ENCODE measurements at regions not wholly inside any gene's neighbourhood (a gene's known extent, or its start where the extent isn't known, plus 50 kb on each side); places are given as distances from the start of the nearest gene placed in this dataset.
"Not testable (repeated sequence)": the region's sequence is repeated elsewhere in the genome, so short reads cannot be mapped to it uniquely, and the experiment has no call there.

DNA sequence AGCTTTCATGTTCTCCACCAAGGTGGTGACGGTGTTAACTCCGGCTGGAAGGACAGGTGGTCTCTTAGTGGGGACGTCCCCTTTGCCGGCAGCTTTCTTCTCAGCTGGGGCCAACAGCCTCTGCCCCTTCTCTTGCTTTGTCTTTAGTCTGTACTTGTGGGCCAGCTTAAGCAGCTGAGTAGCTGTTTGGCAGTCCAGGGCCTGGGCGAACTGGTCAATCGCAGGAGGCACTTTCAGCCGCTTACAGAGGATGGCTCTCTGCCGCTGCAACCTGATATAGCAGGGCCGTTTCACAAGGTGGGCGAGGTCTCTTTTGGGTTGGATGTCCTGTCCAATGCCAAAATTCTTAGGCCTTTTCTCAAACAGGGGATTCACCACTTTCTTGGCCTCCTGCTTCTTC is 210.3 kb downstream of the TRIML1 start:
- DNase-seq, result not testable (repeated sequence)

DNA sequence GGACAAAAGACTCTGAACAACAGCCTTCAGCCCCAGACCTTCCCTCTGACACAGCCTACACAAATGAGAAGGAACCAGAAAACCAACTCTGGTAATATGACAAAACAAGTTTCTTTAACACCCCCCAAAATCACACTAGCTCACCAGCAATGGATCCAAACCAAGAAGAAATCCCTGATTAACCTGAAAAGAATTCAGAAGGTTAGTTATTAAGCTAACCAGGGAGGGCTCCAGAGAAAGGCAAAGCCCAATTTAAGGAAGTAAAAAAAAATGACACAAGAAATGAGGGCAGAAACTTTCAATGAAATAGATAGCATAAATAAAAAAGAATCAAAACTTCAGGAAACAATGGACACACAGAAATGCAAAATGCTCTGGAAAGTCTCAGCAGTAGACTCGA is 224.0 kb downstream of the TRIML1 start:
- intact Hi-C loops (cut with micrococcal nuclease), result no loop called here
- DNase-seq (no peak), ATAC-seq (no peak)

More for the DNA sequence above, 210.3 kb downstream of the TRIML1 start:
- intact Hi-C loops (cut with micrococcal nuclease); ATAC-seq: not testable (repeated sequence)

DNA sequence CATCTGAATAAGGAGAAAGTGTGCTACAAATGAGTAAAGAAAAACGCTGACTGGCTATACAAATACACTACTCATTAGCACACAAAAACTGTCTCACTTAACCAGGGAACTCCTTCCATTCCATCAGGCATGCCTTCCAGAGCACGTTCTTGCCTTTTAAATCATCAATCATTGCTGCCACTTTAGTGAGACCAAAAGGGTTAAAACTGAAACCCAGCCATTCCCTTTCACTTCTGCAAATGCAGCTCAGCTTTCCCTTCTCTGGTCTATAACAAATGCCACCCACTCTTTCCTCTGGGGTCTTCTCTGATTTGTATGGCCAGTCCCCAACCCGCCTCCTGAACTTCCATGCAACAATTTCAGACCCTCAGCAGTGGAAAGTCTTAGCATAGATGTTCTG is 231.5 kb downstream of the TRIML1 start:
- intact Hi-C loops (cut with micrococcal nuclease), result no loop called here
- ATAC-seq (no peak), DNase-seq (no peak)

DNA sequence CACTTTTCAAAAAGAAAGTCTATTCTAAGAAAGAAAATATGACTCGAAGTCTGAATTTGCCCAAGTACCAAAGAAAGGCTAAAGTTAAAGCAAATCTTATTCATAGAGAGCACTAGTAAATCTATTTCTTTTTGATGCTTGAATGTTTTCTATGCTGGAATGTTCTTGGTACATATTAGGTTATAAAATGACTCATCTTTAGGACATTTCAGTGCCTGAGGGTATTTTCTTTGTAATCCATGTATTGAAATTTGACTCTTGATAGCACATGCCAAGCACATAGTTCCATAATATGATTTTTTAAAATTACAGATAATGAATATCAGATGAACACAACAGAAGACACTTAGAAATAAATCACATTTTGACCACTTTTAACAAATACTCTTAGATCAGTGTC is 232.8 kb downstream of the TRIML1 start:
- intact Hi-C loops (cut with micrococcal nuclease), result no loop called here
- DNase-seq, result no peak
- no peak for ATAC-seq

DNA sequence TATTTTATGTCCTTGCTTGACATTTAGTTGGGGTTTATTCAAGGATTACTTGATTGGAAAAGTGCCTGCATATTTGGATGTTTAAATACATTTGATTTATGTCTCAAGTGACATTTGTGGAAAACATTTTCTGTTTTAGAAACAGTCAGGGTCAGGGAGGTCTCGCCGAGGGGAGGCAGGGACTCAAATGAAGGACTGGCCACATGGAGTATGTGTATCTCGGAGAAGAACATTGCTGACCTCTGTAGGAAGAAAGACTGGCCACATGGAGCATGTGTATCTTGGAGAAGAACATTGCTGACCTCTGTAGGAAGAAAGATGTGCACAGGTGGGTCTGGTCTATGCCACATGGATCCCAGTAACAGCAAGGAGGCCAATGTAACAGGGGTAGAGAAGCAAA is 233.6 kb downstream of the TRIML1 start:
- intact Hi-C loops (cut with micrococcal nuclease), result no loop called here
- DNase-seq (no peak), ATAC-seq (no peak)

GRCh38 chr4:188374871-188375270 is 235.6 kb downstream of the TRIML1 start:
- intact Hi-C loops (cut with micrococcal nuclease), result no loop called here
- ATAC-seq, result no peak
- no peak for DNase-seq

DNA sequence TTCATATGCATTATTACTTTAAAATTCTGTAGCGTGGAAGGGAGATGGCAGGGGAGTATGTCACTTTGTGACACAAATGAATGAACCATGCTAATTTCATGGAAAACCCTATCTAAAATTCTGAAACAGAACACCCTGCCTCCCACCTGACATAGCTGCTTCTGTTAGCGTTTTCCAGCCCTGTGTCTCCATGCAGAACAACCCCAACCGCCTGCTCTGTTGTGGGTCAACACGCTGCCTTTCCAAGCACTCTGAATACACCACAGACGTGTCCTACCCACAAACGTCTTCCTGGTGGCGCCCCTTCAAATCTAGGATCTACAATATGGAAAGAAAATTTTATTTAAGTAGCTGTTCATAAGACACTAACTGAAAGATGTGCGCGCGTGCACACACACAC is 238.6 kb downstream of the TRIML1 start:
- intact Hi-C loops (cut with micrococcal nuclease), result no loop called here
- no peak for DNase-seq
- ATAC-seq, result no peak

DNA sequence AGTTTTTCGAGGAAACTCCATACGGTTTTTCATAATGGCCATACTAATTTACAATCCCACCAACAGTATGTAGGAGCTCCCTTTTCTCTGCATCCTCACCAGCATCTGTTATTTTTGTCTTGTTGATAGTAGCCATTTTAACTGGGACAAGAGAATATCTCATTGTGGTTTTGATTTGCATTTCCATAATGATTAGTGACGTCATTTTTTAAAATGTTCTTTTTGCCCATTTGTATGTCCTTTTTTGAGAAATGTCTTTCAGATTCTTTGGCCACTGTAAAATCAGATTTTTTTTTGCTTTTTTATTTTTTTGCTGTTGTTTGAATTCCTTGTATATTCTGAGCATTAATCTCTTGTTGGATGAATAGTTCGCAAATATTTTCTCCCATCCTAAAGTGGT is 243.9 kb downstream of the TRIML1 start:
- ATAC-seq (no peak), DNase-seq (no peak)
- intact Hi-C loops (cut with micrococcal nuclease), result no loop called here

- intact Hi-C loops (cut with micrococcal nuclease), result no loop called here
- ATAC-seq (no peak), DNase-seq (no peak)
Measured at GRCh38 chr4:188387179-188387791, 248.0 kb downstream of the TRIML1 start.

DNA sequence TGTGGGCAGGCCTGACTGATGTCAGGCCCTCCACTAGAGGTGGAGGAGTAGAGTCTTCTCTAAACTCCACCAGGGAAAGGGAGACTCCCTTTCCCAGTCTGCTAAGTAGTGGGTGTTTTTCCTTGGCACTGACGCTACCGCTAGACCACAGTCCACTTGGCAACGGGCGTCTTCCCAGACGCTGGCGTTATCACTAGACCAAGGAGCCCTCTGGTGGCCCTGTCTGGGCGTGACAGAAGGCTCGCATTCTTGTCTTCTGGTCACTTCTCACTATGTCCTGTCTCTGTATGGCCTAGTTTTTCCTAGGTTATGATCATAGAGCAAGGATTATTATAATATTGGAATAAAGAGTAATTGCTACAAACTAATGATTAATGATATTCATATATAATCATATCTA is 252.1 kb downstream of the TRIML1 start:
- ATAC-seq; intact Hi-C loops (cut with micrococcal nuclease); DNase-seq: not testable (repeated sequence)

DNA sequence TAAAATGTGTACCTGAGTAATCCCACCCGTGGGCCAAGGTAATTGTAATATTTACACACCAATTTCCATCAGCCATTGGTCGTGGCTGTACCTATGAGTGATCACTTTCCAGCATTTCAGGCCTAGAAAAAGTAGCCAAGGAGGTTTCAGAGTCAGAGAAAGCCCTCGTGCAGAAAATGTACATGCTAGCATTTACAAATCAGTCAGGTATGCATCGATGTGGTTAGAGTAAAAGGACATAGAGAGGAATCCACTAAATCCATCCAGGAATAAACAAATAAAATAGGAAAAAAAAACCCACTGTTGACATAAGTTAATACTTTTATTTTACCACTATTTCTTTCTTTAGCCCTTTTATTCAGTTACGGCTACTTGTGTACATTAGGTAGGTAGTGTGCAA is 256.8 kb downstream of the TRIML1 start:
- ATAC-seq (no peak), DNase-seq (no peak)
- intact Hi-C loops (cut with micrococcal nuclease), result no loop called here

DNA sequence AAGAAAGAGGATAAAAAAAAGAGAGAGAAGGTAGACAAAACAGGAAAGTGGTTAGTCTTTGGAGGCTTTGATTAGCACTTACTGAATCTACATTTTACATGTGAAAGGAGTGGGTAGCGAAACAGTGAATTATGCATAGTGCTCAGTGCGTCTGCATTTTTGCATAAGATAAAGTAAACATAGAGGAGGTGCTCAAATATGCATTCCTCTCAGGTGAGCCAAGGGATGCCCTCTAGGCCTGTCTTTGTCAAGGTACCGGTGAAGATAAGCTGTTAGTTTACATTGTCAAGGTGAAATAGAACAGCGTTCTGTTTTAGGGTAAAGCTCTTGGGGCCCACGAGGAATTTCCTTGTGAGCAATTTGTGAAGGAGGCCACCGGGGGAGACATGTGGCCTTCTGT is 260.6 kb downstream of the TRIML1 start:
- ATAC-seq (no peak), DNase-seq (no peak)
- intact Hi-C loops (cut with micrococcal nuclease), result no loop called here

- DNase-seq (no peak), ATAC-seq (no peak)
- intact Hi-C loops (cut with micrococcal nuclease), result no loop called here
Measured at GRCh38 chr4:188400451-188400850, 261.2 kb downstream of the TRIML1 start.

GRCh38 chr4:188403272-188403671 is 264.0 kb downstream of the TRIML1 start:
- intact Hi-C loops (cut with micrococcal nuclease), result no loop called here
- ATAC-seq, result no peak
- DNase-seq, result no peak

DNA sequence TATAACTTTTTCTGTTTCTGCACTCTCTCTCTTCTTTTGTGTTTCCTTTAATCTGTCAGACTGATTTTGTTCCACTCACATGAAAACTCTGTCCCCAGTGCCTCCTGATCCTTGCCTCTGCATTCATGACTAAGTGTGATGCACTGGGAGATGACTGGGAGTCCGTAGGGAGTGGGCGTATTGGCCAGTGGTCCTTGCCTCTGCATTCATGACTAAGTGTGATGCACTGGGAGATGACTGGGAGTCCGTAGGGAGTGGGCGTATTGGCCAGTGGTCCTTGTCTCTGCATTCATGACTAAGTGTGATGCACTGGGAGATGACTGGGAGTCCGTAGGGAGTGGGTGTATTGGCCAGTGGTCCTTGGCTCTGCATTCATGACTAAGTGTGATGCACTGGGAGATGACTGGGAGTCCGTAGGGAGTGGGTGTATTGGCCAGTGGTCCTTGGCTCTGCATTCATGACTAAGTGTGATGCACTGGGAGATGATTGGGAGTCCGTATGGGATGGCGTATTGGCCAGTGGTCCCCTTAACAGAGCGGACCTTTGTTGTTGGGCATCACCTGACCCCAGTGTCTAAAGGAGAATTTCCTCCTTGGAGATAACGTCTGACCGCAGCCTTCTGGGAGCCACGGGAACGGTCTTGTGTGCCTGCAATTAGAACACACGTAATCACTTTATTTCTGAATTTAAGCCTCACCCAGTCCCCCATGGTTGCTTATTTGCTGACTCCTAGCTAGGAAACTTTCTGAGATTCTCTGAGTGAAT is 266.0 kb downstream of the TRIML1 start:
- DNase-seq; intact Hi-C loops (cut with micrococcal nuclease); ATAC-seq: not testable (repeated sequence)

DNA sequence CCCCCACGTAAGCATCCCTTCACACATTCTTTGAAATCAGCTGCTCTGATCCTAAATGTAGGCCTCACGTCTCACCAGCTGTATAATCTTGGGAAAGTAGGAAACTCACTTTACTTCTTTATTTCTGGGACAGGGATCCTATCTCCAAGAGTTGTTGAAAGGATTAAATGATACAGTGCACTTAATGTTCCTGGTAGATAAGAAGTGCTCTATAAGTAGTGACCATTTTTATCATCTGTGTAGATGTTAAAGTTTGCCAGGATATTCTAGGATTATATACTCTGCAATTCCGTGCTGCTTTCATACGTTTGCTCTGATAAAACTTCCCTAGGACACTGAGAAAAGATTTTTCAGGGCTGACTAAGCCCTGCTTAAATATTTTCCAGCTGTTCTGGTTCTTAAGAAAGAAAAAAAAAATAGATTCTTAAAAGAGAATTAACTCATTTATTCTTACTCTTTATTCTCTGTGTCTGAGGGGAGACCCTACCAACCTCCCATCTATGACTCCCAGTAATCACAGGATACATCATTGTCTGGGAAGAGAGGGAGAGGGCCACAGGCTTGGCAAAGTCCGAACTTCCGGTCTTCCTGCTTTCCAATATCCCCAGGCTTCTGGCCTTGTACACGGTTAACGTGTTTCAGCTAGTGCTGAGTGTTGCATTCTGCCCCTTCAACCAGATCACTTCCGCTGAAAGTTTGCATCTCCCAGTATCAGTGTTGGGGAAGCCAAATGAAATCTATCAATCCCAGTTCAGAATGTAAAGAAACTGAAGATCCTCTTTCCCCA is 269.2 kb downstream of the TRIML1 start:
- no peak for ATAC-seq
- intact Hi-C loops (cut with micrococcal nuclease), result no loop called here

GRCh38 chr4:188409851-188410250 is 270.6 kb downstream of the TRIML1 start:
- ATAC-seq, result no peak
- no peak for DNase-seq
- intact Hi-C loops (cut with micrococcal nuclease), result no loop called here

More for the DNA sequence above, 269.2 kb downstream of the TRIML1 start:
- no peak for DNase-seq

DNA sequence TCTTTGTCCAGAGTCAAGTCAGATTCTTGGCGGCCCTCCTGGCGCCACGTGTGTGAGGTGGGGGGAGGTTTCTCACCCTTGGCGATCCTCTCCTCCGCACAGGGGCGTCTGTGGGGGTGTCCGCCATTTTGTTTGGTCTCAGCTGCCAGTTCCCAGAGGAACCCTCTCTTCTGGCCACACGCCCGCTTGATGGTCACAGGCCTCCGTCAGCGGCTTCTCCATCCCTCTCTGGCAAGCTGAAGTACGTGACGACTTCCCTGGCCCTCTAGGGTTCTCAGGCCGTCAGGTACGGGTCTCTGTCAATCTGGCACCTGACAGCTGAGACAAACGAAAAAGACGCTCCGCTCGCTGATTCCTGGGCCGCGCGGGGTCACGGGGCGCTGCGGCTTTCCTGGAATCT is 272.6 kb downstream of the TRIML1 start:
- ATAC-seq (no peak), DNase-seq (no peak)

DNA sequence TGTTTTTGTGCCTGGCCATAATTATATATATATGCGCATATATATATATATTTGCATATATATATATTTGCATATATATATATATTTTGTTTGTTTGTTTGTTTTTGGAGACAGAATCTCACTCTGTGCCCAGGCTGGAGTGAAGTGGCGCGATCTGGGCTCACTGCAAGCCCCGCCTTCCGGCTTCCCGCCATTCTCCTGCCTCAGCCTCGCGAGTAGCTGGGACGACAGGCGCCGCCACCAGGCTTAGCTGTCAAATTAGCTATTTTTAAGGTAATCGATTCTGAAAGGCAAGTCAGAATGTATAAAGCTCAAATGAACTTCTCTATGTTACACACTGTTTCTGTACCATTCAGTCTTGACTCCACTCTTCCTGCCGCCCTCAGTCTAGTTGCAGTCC is 273.3 kb downstream of the TRIML1 start:
- ATAC-seq (no peak), DNase-seq (no peak)
- intact Hi-C loops (cut with micrococcal nuclease), result no loop called here

More for the DNA sequence above, 272.6 kb downstream of the TRIML1 start:
- intact Hi-C loops (cut with micrococcal nuclease), result no loop called here

GRCh38 chr4:188414441-188414840 is 275.2 kb downstream of the TRIML1 start:
- ATAC-seq (no peak), DNase-seq (no peak)
- intact Hi-C loops (cut with micrococcal nuclease), result no loop called here
